OCI-LY7 (cell line): ENCODE measurements at regions not wholly inside any gene's neighbourhood (a gene's known extent, or its start where the extent isn't known, plus 50 kb on each side); places are given as distances from the start of the nearest gene placed in this dataset.

Source experiments
- CTCF ChIP-seq: fragments of 200-600 bp; sonication (generic); conservative IDR thresholded peaks from 2 replicates; pipeline ENCODE4 v1.5.1; 2014; ENCODE audit warnings: mild to moderate bottlenecking, antibody characterized with exemption, low read length, moderate library complexity, mixed read lengths
- EZH2phosphoT487 ChIP-seq: fragments of 200-600 bp; sonication (generic); IDR thresholded peaks from 2 replicates; pipeline ENCODE4 v1.6.1; 2018; ENCODE audit warnings: low read depth, borderline replicate concordance, mild to moderate bottlenecking, mixed run types, antibody characterized with exemption, low read length, moderate library complexity, mixed read lengths

DNA sequence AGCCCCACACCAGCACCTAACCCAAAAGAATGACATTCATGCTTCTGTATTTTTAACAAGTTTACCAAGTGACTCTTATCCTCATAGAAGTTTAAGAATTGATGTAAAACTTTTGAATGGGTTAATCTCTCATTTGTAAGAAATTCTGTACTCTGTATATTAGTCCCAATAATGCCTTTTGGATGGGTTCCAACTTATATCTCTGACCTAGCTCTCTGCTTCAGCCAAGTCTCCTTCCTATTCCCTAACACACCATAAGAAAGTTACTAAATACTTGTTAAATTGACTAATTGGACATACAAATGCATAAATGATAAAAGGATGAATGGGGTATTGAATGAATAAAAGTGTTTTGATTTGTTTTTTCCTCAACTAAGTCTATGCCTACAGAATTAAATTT lies 557.3 kb downstream of the TMTC2 start:
- TF ChIP-seq CTCF, result no peak
- TF ChIP-seq EZH2phosphoT487, result no peak
